Activated CD4-positive, alpha-beta T cell treated with anti-CD3 and anti-CD28 coated beads for 36 hours (primary cell): ENCODE measurements at regions not wholly inside any gene's neighbourhood (a gene's known extent, or its start where the extent isn't known, plus 50 kb on each side); places are given as distances from the start of the nearest gene placed in this dataset.

ENCODE experiments used
- ATAC-seq: fragments of 200-7000 bp; cut with Tn5 transposase; one replicate; pipeline ENCODE4 v1.10.0; 2021; ENCODE audit warnings: mild to moderate bottlenecking, moderate library complexity
- CTCF ChIA-PET: fragments of 350-600 bp; sonication (Branson Sonifier 250); formaldehyde crosslinking; loops from one replicate; lab custom pipeline; 2021; ENCODE audit warnings: antibody characterized with exemption; lab: Charles Lee
- POLR2A ChIA-PET: fragments of 350-600 bp; sonication (Branson Sonifier 250); formaldehyde crosslinking; loops from one replicate; lab custom pipeline; 2021; ENCODE audit warnings: antibody characterized with exemption, inconsistent platforms; lab: Charles Lee
- DNase-seq: peaks from one replicate; pipeline ENCODE4 v3.0.0-alpha.2; 2020
- H3K27ac Mint-ChIP-seq: one replicate; pipeline ENCODE4 v1.8.0; 2021; ENCODE audit warnings: mixed read lengths
- H3K27me3 Mint-ChIP-seq: one replicate; pipeline ENCODE4 v1.8.0; 2021; ENCODE audit warnings: mixed read lengths
- H3K36me3 Mint-ChIP-seq: one replicate; pipeline ENCODE4 v1.8.0; 2021; ENCODE audit warnings: low read depth, mixed read lengths
- H3K4me1 Mint-ChIP-seq: one replicate; pipeline ENCODE4 v1.8.0; 2021; ENCODE audit warnings: mixed read lengths
- H3K4me3 Mint-ChIP-seq: one replicate; pipeline ENCODE4 v1.8.0; 2021; ENCODE audit warnings: mild to moderate bottlenecking, moderate library complexity, mixed read lengths
- H3K9me3 Mint-ChIP-seq: one replicate; pipeline ENCODE4 v1.8.0; 2021; ENCODE audit warnings: low read depth, mixed read lengths
- intact Hi-C, 2 experiments: fragments of 100-400 bp; cut with DNase I in 1 of 2; cut with micrococcal nuclease in 1 of 2; formaldehyde crosslinking; loops; one replicate each; pipeline versions ENCODE4 v1.14.2 to v1.15.1; 2022 to 2024; cut with DNase I, micrococcal nuclease

- Mint-ChIP-seq H3K36me3 (no peaks in the 10 kb centered on the region), H3K9me3 (peaks cover 2% of the 10 kb centered on the region), H3K4me1 (no peaks in the 10 kb centered on the region), H3K27ac (no peak overlapping the region), H3K4me3 (no peak overlapping the region), H3K27me3 (peaks cover 3% of the 10 kb centered on the region)
- intact Hi-C loops = no loop called here
- POLR2A ChIA-PET = no interaction called here
- CTCF ChIA-PET = no interaction called here
- ATAC-seq = no peak
- DNase-seq = no peak
Measured at GRCh38 chr15:98025237-98025636, 64.7 kb downstream of the ARRDC4 start.

- intact Hi-C loops = no loop called here
- no peaks in the 10 kb centered on the region for H3K9me3 Mint-ChIP-seq
- H3K27ac Mint-ChIP-seq = no peak overlapping the region
- no peak overlapping the region for H3K4me3 Mint-ChIP-seq
- ChIA-PET CTCF (no interaction called here), POLR2A (no interaction called here)
- DNase-seq = no peak
- H3K4me1 Mint-ChIP-seq = no peaks in the 10 kb centered on the region
- no peaks in the 10 kb centered on the region for H3K27me3 Mint-ChIP-seq
- H3K36me3 Mint-ChIP-seq = no peaks in the 10 kb centered on the region
- no peak for ATAC-seq
Measured at GRCh38 chr15:98034731-98035130, 74.2 kb downstream of the ARRDC4 start.

- Mint-ChIP-seq H3K4me3 (no peak overlapping the region), H3K36me3 (no peaks in the 10 kb centered on the region), H3K27ac (no peak overlapping the region), H3K9me3 (no peaks in the 10 kb centered on the region), H3K27me3 (no peaks in the 10 kb centered on the region), H3K4me1 (no peaks in the 10 kb centered on the region)
- ATAC-seq (no peak), DNase-seq (no peak)
- intact Hi-C loops = no loop called here
- ChIA-PET POLR2A (no interaction called here), CTCF (no interaction called here)
Measured at GRCh38 chr15:98035134-98035533, 74.6 kb downstream of the ARRDC4 start.

- ChIA-PET POLR2A (no interaction called here), CTCF (no interaction called here)
- intact Hi-C loops = no loop called here
- DNase-seq (no peak), ATAC-seq (no peak)
- Mint-ChIP-seq H3K9me3 (no peaks in the 10 kb centered on the region), H3K4me1 (no peaks in the 10 kb centered on the region), H3K36me3 (no peaks in the 10 kb centered on the region), H3K4me3 (no peak overlapping the region), H3K27me3 (no peaks in the 10 kb centered on the region), H3K27ac (no peak overlapping the region)
Measured at GRCh38 chr15:98035577-98036010, 75.1 kb downstream of the ARRDC4 start.

- no peak overlapping the region for H3K4me3 Mint-ChIP-seq
- DNase-seq (no peak), ATAC-seq (no peak)
- no peaks in the 10 kb centered on the region for H3K9me3 Mint-ChIP-seq
- CTCF ChIA-PET = no interaction called here
- H3K36me3 Mint-ChIP-seq = no peaks in the 10 kb centered on the region
- POLR2A ChIA-PET = no interaction called here
- no peaks in the 10 kb centered on the region for H3K4me1 Mint-ChIP-seq
- intact Hi-C loops = no loop called here
- H3K27me3 Mint-ChIP-seq = no peaks in the 10 kb centered on the region
- H3K27ac Mint-ChIP-seq = no peak overlapping the region
Measured at GRCh38 chr15:98039596-98039995, 79.1 kb downstream of the ARRDC4 start.

- ChIA-PET CTCF (no interaction called here), POLR2A (no interaction called here)
- no peak overlapping the region for H3K27ac Mint-ChIP-seq
- no peaks in the 10 kb centered on the region for H3K27me3 Mint-ChIP-seq
- no peaks in the 10 kb centered on the region for H3K9me3 Mint-ChIP-seq
- H3K4me1 Mint-ChIP-seq = no peaks in the 10 kb centered on the region
- intact Hi-C loops = no loop called here
- ATAC-seq (no peak), DNase-seq (no peak)
- H3K36me3 Mint-ChIP-seq = no peaks in the 10 kb centered on the region
- H3K4me3 Mint-ChIP-seq = no peak overlapping the region
Measured at GRCh38 chr15:98040146-98040545, 79.6 kb downstream of the ARRDC4 start.

- ChIA-PET CTCF (no interaction called here), POLR2A (no interaction called here)
- DNase-seq (no peak), ATAC-seq (no peak)
- H3K9me3 Mint-ChIP-seq = no peaks in the 10 kb centered on the region
- H3K4me1 Mint-ChIP-seq = no peaks in the 10 kb centered on the region
- H3K4me3 Mint-ChIP-seq = no peak overlapping the region
- H3K27me3 Mint-ChIP-seq = no peaks in the 10 kb centered on the region
- H3K36me3 Mint-ChIP-seq = no peaks in the 10 kb centered on the region
- H3K27ac Mint-ChIP-seq = no peak overlapping the region
- intact Hi-C loops = no loop called here
Measured at GRCh38 chr15:98043160-98044014, 82.9 kb downstream of the ARRDC4 start.

GRCh38 chr15:98051734-98052133 lies 91.2 kb downstream of the ARRDC4 start:
- no peak for DNase-seq
- Mint-ChIP-seq H3K4me1 (no peaks in the 10 kb centered on the region), H3K9me3 (peaks cover 7% of the 10 kb centered on the region), H3K4me3 (no peak overlapping the region), H3K27me3 (peaks cover 3% of the 10 kb centered on the region), H3K27ac (no peak overlapping the region), H3K36me3 (no peaks in the 10 kb centered on the region)
- ChIA-PET CTCF (no interaction called here), POLR2A (no interaction called here)
- ATAC-seq = no peak
- intact Hi-C loops = no loop called here

GRCh38 chr15:98057453-98057852 lies 97.0 kb downstream of the ARRDC4 start:
- intact Hi-C loops = no loop called here
- Mint-ChIP-seq H3K36me3 (no peaks in the 10 kb centered on the region), H3K4me3 (no peak overlapping the region), H3K27me3 (no peaks in the 10 kb centered on the region), H3K27ac (no peak overlapping the region), H3K9me3 (peaks cover 27% of the 10 kb centered on the region), H3K4me1 (no peaks in the 10 kb centered on the region)
- POLR2A ChIA-PET = no interaction called here
- CTCF ChIA-PET = interaction anchor here (0.6 kb wide), 1 partner anchor 35 kb away, joined by 3 read pairs; no protein-coding TSS in a partner anchor
- no peak for ATAC-seq
- no peak for DNase-seq

- Mint-ChIP-seq H3K9me3 (peaks cover 16% of the 10 kb centered on the region), H3K27me3 (no peaks in the 10 kb centered on the region), H3K4me3 (no peak overlapping the region), H3K36me3 (no peaks in the 10 kb centered on the region), H3K27ac (no peak overlapping the region), H3K4me1 (peaks cover 4% of the 10 kb centered on the region)
- ChIA-PET POLR2A (no interaction called here), CTCF (interaction anchor here (0.6 to 0.9 kb wide), 2 partner anchors 19 to 20 kb away, joined by 3 to 4 read pairs; no protein-coding TSS in a partner anchor)
- no peak for ATAC-seq
- intact Hi-C loops = no loop called here
- no peak for DNase-seq
Measured at GRCh38 chr15:98062869-98063268, 102.4 kb downstream of the ARRDC4 start.

- no peak overlapping the region for H3K4me3 Mint-ChIP-seq
- no peak for ATAC-seq
- ChIA-PET CTCF (interaction anchor here (0.6 to 0.9 kb wide), 2 partner anchors 18 to 20 kb away, joined by 3 to 4 read pairs; no protein-coding TSS in a partner anchor), POLR2A (no interaction called here)
- no peaks in the 10 kb centered on the region for H3K27me3 Mint-ChIP-seq
- H3K9me3 Mint-ChIP-seq = peaks cover 14% of the 10 kb centered on the region
- no peak overlapping the region for H3K27ac Mint-ChIP-seq
- H3K36me3 Mint-ChIP-seq = no peaks in the 10 kb centered on the region
- intact Hi-C loops = no loop called here
- peaks cover 4% of the 10 kb centered on the region for H3K4me1 Mint-ChIP-seq
- no peak for DNase-seq
Measured at GRCh38 chr15:98063315-98063714, 102.8 kb downstream of the ARRDC4 start.

GRCh38 chr15:98063871-98064270 lies 103.4 kb downstream of the ARRDC4 start:
- Mint-ChIP-seq H3K4me3 (no peak overlapping the region), H3K36me3 (no peaks in the 10 kb centered on the region), H3K27ac (no peak overlapping the region), H3K9me3 (peaks cover 10% of the 10 kb centered on the region), H3K27me3 (no peaks in the 10 kb centered on the region), H3K4me1 (peaks cover 4% of the 10 kb centered on the region)
- CTCF ChIA-PET = no interaction called here
- POLR2A ChIA-PET = no interaction called here
- ATAC-seq = no peak
- intact Hi-C loops = no loop called here
- no peak for DNase-seq
